Omental fat pad (tissue), 3 donors: ENCODE measurements at regions not wholly inside any gene's neighbourhood (a gene's known extent, or its start where the extent isn't known, plus 50 kb on each side); places are given as distances from the start of the nearest gene placed in this dataset.
"Not testable (repeated sequence)": the region's sequence is repeated elsewhere in the genome, so short reads cannot be mapped to it uniquely, and the experiment has no call there.

Source experiments
- ATAC-seq: fragments of 150-250 bp; one replicate; pipeline ENCODE4 v1.9.1; 2016; ENCODE audit warnings: mild to moderate bottlenecking, moderate library complexity; ENCODE audit not compliant: low FRiP score
- DNase-seq: peaks from one replicate; pipeline ENCODE4 v3.0.0-alpha.2; 2019; ENCODE audit warnings: low spot score
- CTCF ChIP-seq, 3 donors: fragments of 450-650 bp; IDR thresholded peaks; one replicate each; pipeline ENCODE4 v1.5.1; 2016 to 2017; ENCODE audit warnings: antibody characterized with exemption in 3 of 3, mild to moderate bottlenecking in 3 of 3, moderate library complexity in 2 of 3

GRCh38 chr3:165613014-165613413, 224.2 kb downstream of the BCHE start:
- DNase-seq = no peak
- TF ChIP-seq CTCF (IDR thresholded peaks at IDR 0.05) = no peak
- ATAC-seq = no peak

- ATAC-seq = no peak
- no peak for TF ChIP-seq CTCF (IDR thresholded peaks at IDR 0.05)
Observed at GRCh38 chr3:165607221-165607620, 230.0 kb downstream of the BCHE start.

GRCh38 chr3:165603196-165603595, 234.0 kb downstream of the BCHE start:
- no peak for ATAC-seq

More at GRCh38 chr3:165607221-165607620, 230.0 kb downstream of the BCHE start:
- DNase-seq = no peak

GRCh38 chr3:165572566-165572965, 264.7 kb downstream of the BCHE start:
- ATAC-seq, DNase-seq: not testable (repeated sequence)

More at GRCh38 chr3:165603196-165603595, 234.0 kb downstream of the BCHE start:
- no peak for DNase-seq
- TF ChIP-seq CTCF (IDR thresholded peaks at IDR 0.05) = no peak

- no peak for ATAC-seq
- DNase-seq = no peak
- TF ChIP-seq CTCF (IDR thresholded peaks at IDR 0.05) = no peak
Observed at GRCh38 chr3:165568907-165569462, 268.2 kb downstream of the BCHE start.

- DNase-seq = no peak
- TF ChIP-seq CTCF (IDR thresholded peaks at IDR 0.05) = no peak
- no peak for ATAC-seq
Observed at GRCh38 chr3:165555785-165556184, 281.4 kb downstream of the BCHE start.

- ATAC-seq = no peak
- no peak for TF ChIP-seq CTCF (IDR thresholded peaks at IDR 0.05)
- no peak for DNase-seq
Observed at GRCh38 chr3:165553371-165553770, 283.9 kb downstream of the BCHE start.
